Neural cell (in vitro differentiated cells): ENCODE measurements at regions not wholly inside any gene's neighbourhood (a gene's known extent, or its start where the extent isn't known, plus 50 kb on each side); places are given as distances from the start of the nearest gene placed in this dataset.

Experiments
- H2AFZ ChIP-seq: fragments of 200-600, 300-800 bp; sonication (generic), shearing (Covaris generic); 2 replicates; pipeline ENCODE4 v1.6.0; 2014; ENCODE audit warnings: low read depth, mild to moderate bottlenecking, antibody characterized with exemption, low read length, moderate library complexity
- H3F3A ChIP-seq: fragments of 200-600 bp; shearing (Covaris generic); 2 replicates; pipeline ENCODE4 v1.6.1; 2016; ENCODE audit warnings: mild to moderate bottlenecking, moderate library complexity, mixed read lengths, antibody characterized with exemption, low read length; ENCODE audit not compliant: insufficient read depth, poor library complexity, severe bottlenecking
- H3K27ac ChIP-seq: fragments of 200-600, 300-800 bp; sonication (generic), shearing (Covaris generic); 2 replicates; pipeline ENCODE4 v1.5.1; 2014; ENCODE audit warnings: mild to moderate bottlenecking, low read length, moderate library complexity
- H3K27me3 ChIP-seq: fragments of 300-800, 200-600 bp; sonication (generic), shearing (Covaris generic); 2 replicates; pipeline ENCODE4 v1.6.0; 2014; ENCODE audit warnings: mild to moderate bottlenecking, low read depth, low read length, moderate library complexity; ENCODE audit not compliant: insufficient read depth
- H3K36me3 ChIP-seq: fragments of 300-800, 200-600 bp; sonication (generic), shearing (Covaris generic); 2 replicates; pipeline ENCODE4 v1.5.1; 2014; ENCODE audit warnings: mild to moderate bottlenecking, antibody characterized with exemption, low read length, moderate library complexity; ENCODE audit not compliant: insufficient read depth
- H3K4me2 ChIP-seq: fragments of 300-800, 200-600 bp; sonication (generic), shearing (Covaris generic); 2 replicates; pipeline ENCODE4 v1.6.0; 2014; ENCODE audit warnings: mild to moderate bottlenecking, low read length
- H3K4me3 ChIP-seq: fragments of 300-800, 200-600 bp; sonication (generic), shearing (Covaris generic); 2 replicates; pipeline ENCODE4 v1.5.1; 2014; ENCODE audit warnings: mild to moderate bottlenecking, low read length, moderate library complexity
- H3K79me2 ChIP-seq: fragments of 200-600 bp; shearing (Covaris generic); replicated peaks from 2 replicates; pipeline ENCODE4 v1.6.0; 2014; ENCODE audit warnings: mild to moderate bottlenecking, low read length, moderate library complexity; ENCODE audit not compliant: insufficient read depth
- H3K9ac ChIP-seq: fragments of 300-800, 200-600 bp; sonication (generic), shearing (Covaris generic); 2 replicates; pipeline ENCODE4 v1.6.1; 2016; ENCODE audit warnings: mild to moderate bottlenecking, low read length, mixed read lengths
- H3K9me2 ChIP-seq: fragments of 200-600 bp; shearing (Covaris generic); 2 replicates; pipeline ENCODE4 v1.6.1; 2016; ENCODE audit warnings: mild to moderate bottlenecking, low read length, mixed read lengths; ENCODE audit not compliant: insufficient read depth
- H3K9me3 ChIP-seq: fragments of 200-600, 300-800 bp; sonication (generic), shearing (Covaris generic); 2 replicates; pipeline ENCODE4 v1.6.1; 2016; ENCODE audit warnings: mild to moderate bottlenecking, mixed run types, low read length, moderate library complexity, mixed read lengths
- H4K20me1 ChIP-seq: fragments of 200-600 bp; shearing (Covaris generic); 2 replicates; pipeline ENCODE4 v1.6.1; 2016; ENCODE audit warnings: mild to moderate bottlenecking, mixed run types; ENCODE audit not compliant: insufficient read depth
- EP300 ChIP-seq: fragments of 450-650 bp; conservative IDR thresholded peaks from 2 replicates; pipeline ENCODE4 v1.6.1; 2014; ENCODE audit warnings: antibody characterized with exemption, mild to moderate bottlenecking, moderate library complexity; ENCODE audit not compliant: poor library complexity, severe bottlenecking
- EZH2 ChIP-seq: fragments of 200-600, 300-800 bp; shearing (Covaris generic), sonication (generic); IDR thresholded peaks from 2 replicates; pipeline ENCODE4 v1.6.1; 2014; ENCODE audit warnings: antibody characterized with exemption, low read length, borderline replicate concordance, mild to moderate bottlenecking; ENCODE audit not compliant: insufficient read depth, poor library complexity, severe bottlenecking
- MXI1 ChIP-seq: fragments of 450-650 bp; conservative IDR thresholded peaks from 2 replicates; pipeline ENCODE4 v1.6.1; 2014; ENCODE audit warnings: antibody characterized with exemption, mild to moderate bottlenecking; ENCODE audit not compliant: poor library complexity, severe bottlenecking
- POLR2AphosphoS5 ChIP-seq: IDR thresholded peaks from 2 replicates; pipeline ENCODE4 v1.6.1; 2012
- RAD21 ChIP-seq: fragments of 450-650 bp; conservative IDR thresholded peaks from 2 replicates; pipeline ENCODE4 v1.6.1; 2014; ENCODE audit warnings: antibody characterized with exemption, mild to moderate bottlenecking, moderate library complexity
- SMC3 ChIP-seq: fragments of 450-650 bp; conservative IDR thresholded peaks from 2 replicates; pipeline ENCODE4 v1.6.1; 2014; ENCODE audit warnings: antibody characterized with exemption, mild to moderate bottlenecking, moderate library complexity; ENCODE audit not compliant: poor library complexity
- TAF1 ChIP-seq: IDR thresholded peaks from 2 replicates; pipeline ENCODE4 v1.6.1; 2012; ENCODE audit warnings: low read depth
- TF ChIP-seq, protein P1 (sequence below): IDR thresholded peaks from 2 replicates; pipeline ENCODE4 v1.6.1; 2012; ENCODE audit warnings: borderline replicate concordance
- TF ChIP-seq, protein P2 (sequence below): fragments of 450-650 bp; IDR thresholded peaks from 2 replicates; pipeline ENCODE4 v1.5.1; 2014; ENCODE audit warnings: antibody characterized with exemption, mild to moderate bottlenecking, moderate library complexity; ENCODE audit not compliant: poor library complexity, severe bottlenecking

DNA sequence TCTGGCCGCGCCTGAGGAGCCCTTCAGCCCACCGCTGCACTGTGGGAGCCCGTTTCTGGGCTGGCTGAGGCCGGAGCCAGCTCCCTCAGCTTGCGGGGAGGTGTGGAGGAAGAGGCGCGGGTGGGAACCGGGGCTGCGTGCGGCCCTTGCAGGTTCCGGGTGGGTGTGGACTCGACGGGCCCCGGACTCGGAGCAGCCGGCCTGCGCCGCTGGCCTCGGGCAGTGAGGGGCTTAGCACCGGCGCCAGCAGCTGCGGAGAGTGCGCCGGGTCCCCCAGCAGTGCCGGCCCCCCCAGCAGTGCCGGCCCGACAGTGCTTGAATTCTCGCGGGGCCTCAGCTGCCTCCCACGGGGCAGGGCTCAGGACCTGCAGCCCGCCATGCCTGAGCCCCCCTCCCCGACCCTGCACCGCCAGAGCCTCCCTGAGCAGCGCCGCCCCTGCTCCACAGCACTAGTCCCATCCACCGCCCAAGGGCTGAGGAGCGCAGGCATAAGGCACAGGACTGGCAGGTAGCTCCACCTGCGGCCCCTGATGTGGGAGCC is 534.2 kb downstream of the ZNF804A start:
- H3K9ac ChIP-seq = no peak overlapping the region
- H4K20me1 ChIP-seq = no peaks in the 10 kb centered on the region
- no peaks in the 10 kb centered on the region for H3K9me3 ChIP-seq
- no peaks in the 10 kb centered on the region for H3K9me2 ChIP-seq
- H3K4me3 ChIP-seq = no peak overlapping the region
- no peak for TF ChIP-seq MXI1
- no peaks in the 10 kb centered on the region for H3F3A ChIP-seq
- H3K36me3 ChIP-seq = no peaks in the 10 kb centered on the region
- H2AFZ ChIP-seq = no peak overlapping the region
- H3K4me2 ChIP-seq = no peak overlapping the region
- H3K27ac ChIP-seq = no peak overlapping the region
- no peaks in the 10 kb centered on the region for H3K27me3 ChIP-seq
- H3K79me2 ChIP-seq = no peaks in the 10 kb centered on the region

DNA sequence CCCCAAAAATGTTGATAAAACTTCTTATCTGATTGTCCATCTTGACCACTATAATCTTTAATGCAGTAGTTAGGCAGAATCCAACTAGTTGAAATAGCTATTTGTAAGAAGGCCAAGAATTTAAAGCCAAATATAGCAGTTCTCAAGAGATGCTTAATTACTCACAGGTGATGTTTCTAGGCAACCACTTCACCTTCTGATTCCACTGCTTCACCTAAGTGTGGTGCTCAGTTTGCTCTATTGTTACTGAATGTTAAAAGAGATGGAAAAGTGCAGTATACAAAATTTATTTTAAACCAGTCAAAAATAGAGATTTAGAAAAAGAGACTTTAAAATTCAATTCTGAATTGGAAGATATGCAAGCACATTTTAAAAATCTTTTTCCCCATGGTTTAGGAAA is 539.4 kb downstream of the ZNF804A start:
- H3K27me3 ChIP-seq = no peaks in the 10 kb centered on the region

More for the DNA sequence above, 539.4 kb downstream of the ZNF804A start:
- Histone ChIP-seq H3K79me2 (no peaks in the 10 kb centered on the region), H3K9me3 (no peaks in the 10 kb centered on the region), H3F3A (no peaks in the 10 kb centered on the region), H2AFZ (no peak overlapping the region), H3K4me2 (no peak overlapping the region), H3K27ac (peak overlapping the region; percentile 4), H3K9me2 (no peaks in the 10 kb centered on the region), H3K36me3 (no peaks in the 10 kb centered on the region), H4K20me1 (no peaks in the 10 kb centered on the region), H3K9ac (no peak overlapping the region), H3K4me3 (no peak overlapping the region)
- TF ChIP-seq, protein P1, sequence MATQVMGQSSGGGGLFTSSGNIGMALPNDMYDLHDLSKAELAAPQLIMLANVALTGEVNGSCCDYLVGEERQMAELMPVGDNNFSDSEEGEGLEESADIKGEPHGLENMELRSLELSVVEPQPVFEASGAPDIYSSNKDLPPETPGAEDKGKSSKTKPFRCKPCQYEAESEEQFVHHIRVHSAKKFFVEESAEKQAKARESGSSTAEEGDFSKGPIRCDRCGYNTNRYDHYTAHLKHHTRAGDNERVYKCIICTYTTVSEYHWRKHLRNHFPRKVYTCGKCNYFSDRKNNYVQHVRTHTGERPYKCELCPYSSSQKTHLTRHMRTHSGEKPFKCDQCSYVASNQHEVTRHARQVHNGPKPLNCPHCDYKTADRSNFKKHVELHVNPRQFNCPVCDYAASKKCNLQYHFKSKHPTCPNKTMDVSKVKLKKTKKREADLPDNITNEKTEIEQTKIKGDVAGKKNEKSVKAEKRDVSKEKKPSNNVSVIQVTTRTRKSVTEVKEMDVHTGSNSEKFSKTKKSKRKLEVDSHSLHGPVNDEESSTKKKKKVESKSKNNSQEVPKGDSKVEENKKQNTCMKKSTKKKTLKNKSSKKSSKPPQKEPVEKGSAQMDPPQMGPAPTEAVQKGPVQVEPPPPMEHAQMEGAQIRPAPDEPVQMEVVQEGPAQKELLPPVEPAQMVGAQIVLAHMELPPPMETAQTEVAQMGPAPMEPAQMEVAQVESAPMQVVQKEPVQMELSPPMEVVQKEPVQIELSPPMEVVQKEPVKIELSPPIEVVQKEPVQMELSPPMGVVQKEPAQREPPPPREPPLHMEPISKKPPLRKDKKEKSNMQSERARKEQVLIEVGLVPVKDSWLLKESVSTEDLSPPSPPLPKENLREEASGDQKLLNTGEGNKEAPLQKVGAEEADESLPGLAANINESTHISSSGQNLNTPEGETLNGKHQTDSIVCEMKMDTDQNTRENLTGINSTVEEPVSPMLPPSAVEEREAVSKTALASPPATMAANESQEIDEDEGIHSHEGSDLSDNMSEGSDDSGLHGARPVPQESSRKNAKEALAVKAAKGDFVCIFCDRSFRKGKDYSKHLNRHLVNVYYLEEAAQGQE = no peak
- TF ChIP-seq MXI1 (no peak), TAF1 (no peak), EZH2 (no peak), SMC3 (no peak), RAD21 (no peak), EP300 (no peak), POLR2AphosphoS5 (no peak)
- TF ChIP-seq, protein P2, sequence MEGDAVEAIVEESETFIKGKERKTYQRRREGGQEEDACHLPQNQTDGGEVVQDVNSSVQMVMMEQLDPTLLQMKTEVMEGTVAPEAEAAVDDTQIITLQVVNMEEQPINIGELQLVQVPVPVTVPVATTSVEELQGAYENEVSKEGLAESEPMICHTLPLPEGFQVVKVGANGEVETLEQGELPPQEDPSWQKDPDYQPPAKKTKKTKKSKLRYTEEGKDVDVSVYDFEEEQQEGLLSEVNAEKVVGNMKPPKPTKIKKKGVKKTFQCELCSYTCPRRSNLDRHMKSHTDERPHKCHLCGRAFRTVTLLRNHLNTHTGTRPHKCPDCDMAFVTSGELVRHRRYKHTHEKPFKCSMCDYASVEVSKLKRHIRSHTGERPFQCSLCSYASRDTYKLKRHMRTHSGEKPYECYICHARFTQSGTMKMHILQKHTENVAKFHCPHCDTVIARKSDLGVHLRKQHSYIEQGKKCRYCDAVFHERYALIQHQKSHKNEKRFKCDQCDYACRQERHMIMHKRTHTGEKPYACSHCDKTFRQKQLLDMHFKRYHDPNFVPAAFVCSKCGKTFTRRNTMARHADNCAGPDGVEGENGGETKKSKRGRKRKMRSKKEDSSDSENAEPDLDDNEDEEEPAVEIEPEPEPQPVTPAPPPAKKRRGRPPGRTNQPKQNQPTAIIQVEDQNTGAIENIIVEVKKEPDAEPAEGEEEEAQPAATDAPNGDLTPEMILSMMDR = no peak
